ENCODE measurements at regions not wholly inside any gene's neighbourhood (a gene's known extent, or its start where the extent isn't known, plus 50 kb on each side); places are given as distances from the start of the nearest gene placed in this dataset.
"Not testable (repeated sequence)": the region's sequence is repeated elsewhere in the genome, so short reads cannot be mapped to it uniquely, and the experiment has no call there.

DNA sequence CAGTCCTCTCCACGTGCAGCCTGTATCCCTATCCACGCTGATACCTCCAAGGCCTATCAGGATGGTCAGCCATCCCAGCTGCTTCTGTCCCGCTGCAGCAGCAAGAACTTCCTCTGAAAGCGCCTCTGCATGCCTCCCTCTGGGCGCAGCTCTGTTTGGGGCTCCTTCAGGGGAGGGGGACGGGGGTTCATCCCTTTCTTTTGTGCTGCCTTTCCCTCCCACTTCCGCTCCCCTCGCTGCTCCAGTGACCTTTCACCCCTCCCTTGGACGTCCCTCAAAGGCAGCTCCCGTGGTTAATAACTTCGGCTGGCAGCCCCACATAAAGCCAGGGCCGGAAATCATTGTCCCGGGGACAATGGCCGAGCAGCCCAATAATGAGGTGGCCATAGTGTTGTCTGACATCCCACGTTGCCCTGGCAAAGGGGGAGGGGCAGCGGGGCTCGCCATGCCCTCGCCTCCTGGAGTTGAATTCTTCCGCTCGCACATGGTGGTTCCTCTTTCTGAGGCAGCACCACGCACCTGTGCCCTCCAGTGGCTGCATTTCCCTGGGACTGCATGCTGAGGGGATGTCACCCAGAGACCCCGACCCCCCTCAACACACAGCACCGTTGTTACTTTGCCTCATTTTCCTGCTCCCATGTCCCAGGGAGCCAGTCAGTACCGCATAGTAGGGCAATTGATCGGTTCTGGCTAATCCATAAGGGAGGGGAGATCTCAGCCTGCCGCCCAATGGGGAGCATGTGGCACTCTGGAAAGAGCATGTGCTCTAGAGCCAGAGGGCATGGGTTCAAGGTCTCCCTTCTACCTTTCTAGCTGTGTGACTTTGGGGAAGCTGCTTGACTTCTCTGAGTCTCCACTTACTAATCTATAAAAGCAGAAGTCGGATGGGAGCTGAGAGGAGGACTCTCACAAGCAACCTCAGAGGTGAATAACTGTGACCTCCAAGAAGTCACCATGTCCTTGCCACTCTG, 72.0 kb downstream of the TRIM43 start:
- POLR2A ChIA-PET; H3K27me3 ChIP-seq (replicated peaks in 1 of 4; ENCODE audit: control extremely low read depth in 1 of 4, control insufficient read depth in 3 of 4, insufficient read depth in 4 of 4, low read length in 3 of 4); CTCF ChIA-PET; H3K9me3 Mint-ChIP-seq (ENCODE audit: insufficient read depth); H3K79me2 ChIP-seq (ENCODE audit: control insufficient read depth, insufficient read depth, low read length); H3K27ac Mint-ChIP-seq; H4K20me1 ChIP-seq (ENCODE audit: control insufficient read depth, insufficient read depth, low read length, poor library complexity, severe bottlenecking); H3K9ac ChIP-seq (ENCODE audit: low read length); H3K27ac ChIP-seq (ENCODE audit: low read length in 2 of 2); intact Hi-C loops (cut with micrococcal nuclease); H3K4me1 ChIP-seq (ENCODE audit: control insufficient read depth in 2 of 2, insufficient read depth in 2 of 2, low read length in 2 of 2); H3K4me3 ChIP-seq (ENCODE audit: control extremely low read depth in 1 of 5, extremely low read depth in 1 of 5, insufficient read depth in 1 of 5, low read depth in 2 of 5, low read length in 4 of 5); H3K27me3 Mint-ChIP-seq; H3K36me3 ChIP-seq (replicated peaks in 1 of 2; ENCODE audit: control extremely low read depth in 1 of 2, control insufficient read depth in 1 of 2, extremely low read depth in 1 of 2, insufficient read depth in 2 of 2, low read length in 1 of 2); H3K9me3 ChIP-seq (ENCODE audit: control extremely low read depth in 1 of 3, control insufficient read depth in 2 of 3, insufficient read depth in 1 of 3, low read length in 2 of 3): not testable (repeated sequence)
- ATAC-seq (ENCODE audit: low read depth): peak; percentile 33
- H3K4me1 Mint-ChIP-seq: peaks cover 14% of the 10 kb centered on the region
- peak overlapping the region; percentile 33 for H2AFZ ChIP-seq (ENCODE audit: insufficient read depth, low read depth, low read length, poor library complexity, severe bottlenecking)
- peak overlapping the region; percentile 44 for H3K4me3 Mint-ChIP-seq
- WGBS (ENCODE audit: insufficient coverage): 24% methylated on average over 9 of the region's 27 CpGs
- peak; percentile 24 for DNase-seq
- H3K4me2 ChIP-seq (replicated peaks; ENCODE audit: low read depth, low read length, poor library complexity, severe bottlenecking): peak overlapping the region; percentile 25

DNA sequence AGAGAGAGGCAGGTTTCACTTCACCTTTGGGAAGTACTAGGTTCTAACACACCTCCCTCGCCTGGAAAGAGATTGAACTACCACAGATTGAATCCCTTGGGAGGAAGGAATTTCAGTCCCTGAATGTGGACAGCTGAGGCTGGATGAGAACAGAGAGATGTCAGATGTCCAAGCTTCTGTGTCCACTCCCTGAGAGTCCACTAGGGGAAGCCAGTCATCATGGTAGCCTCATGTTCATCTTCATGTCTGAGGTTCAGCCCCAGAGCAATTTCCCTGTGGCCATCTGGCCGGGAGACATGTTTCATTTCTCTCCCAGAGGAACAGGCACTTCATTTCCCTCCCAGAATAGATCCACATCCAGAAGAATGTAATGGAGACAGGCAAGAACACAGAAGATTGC, 74.8 kb downstream of the TRIM43 start:
- H3K27me3 ChIP-seq (replicated peaks in 1 of 4; ENCODE audit: control extremely low read depth in 1 of 4, control insufficient read depth in 3 of 4, insufficient read depth in 4 of 4, low read length in 3 of 4); H3K27ac Mint-ChIP-seq; H3K4me3 ChIP-seq (ENCODE audit: control extremely low read depth in 1 of 5, extremely low read depth in 1 of 5, insufficient read depth in 1 of 5, low read depth in 2 of 5, low read length in 4 of 5); H3K9me3 Mint-ChIP-seq (ENCODE audit: insufficient read depth); H2AFZ ChIP-seq (ENCODE audit: insufficient read depth, low read depth, low read length, poor library complexity, severe bottlenecking); H3K36me3 ChIP-seq (replicated peaks in 1 of 2; ENCODE audit: control extremely low read depth in 1 of 2, control insufficient read depth in 1 of 2, extremely low read depth in 1 of 2, insufficient read depth in 2 of 2, low read length in 1 of 2); H3K9ac ChIP-seq (ENCODE audit: low read length); H3K4me3 Mint-ChIP-seq; intact Hi-C loops (cut with micrococcal nuclease); H3K9me3 ChIP-seq (ENCODE audit: control extremely low read depth in 1 of 3, control insufficient read depth in 2 of 3, insufficient read depth in 1 of 3, low read length in 2 of 3); CTCF ChIA-PET; H3K27ac ChIP-seq (ENCODE audit: low read length in 2 of 2); H3K27me3 Mint-ChIP-seq; H3K79me2 ChIP-seq (ENCODE audit: control insufficient read depth, insufficient read depth, low read length); DNase-seq; H3K4me2 ChIP-seq (replicated peaks; ENCODE audit: low read depth, low read length, poor library complexity, severe bottlenecking); H4K20me1 ChIP-seq (ENCODE audit: control insufficient read depth, insufficient read depth, low read length, poor library complexity, severe bottlenecking); ATAC-seq (ENCODE audit: low read depth); POLR2A ChIA-PET: not testable (repeated sequence)
- H3K4me1 Mint-ChIP-seq: peaks cover 30% of the 10 kb centered on the region
- H3K4me1 ChIP-seq (ENCODE audit: control insufficient read depth in 2 of 2, insufficient read depth in 2 of 2, low read length in 2 of 2): peaks cover 7 to 27% of the 10 kb centered on the region in 2 donors
- 100% methylated on average over 2 of the region's 2 CpGs for WGBS (ENCODE audit: insufficient coverage)
